SK-N-SH treated with all-trans-retinoic acid at 6 μM for 48 hours (cell line): ENCODE measurements at regions not wholly inside any gene's neighbourhood (a gene's known extent, or its start where the extent isn't known, plus 50 kb on each side); places are given as distances from the start of the nearest gene placed in this dataset.

Experiments
- ATAC-seq: fragments of 200-7000 bp; cut with Tn5 transposase; 3 replicates; pipeline ENCODE4 v1.9.1; 2020; ENCODE audit warnings: mild to moderate bottlenecking, moderate library complexity
- ARNTL ChIP-seq: fragments of 450-650 bp; formaldehyde crosslinking; IDR thresholded peaks from 2 replicates; pipeline ENCODE4 v1.5.0; 2020; ENCODE audit warnings: low read depth, mild to moderate bottlenecking, moderate library complexity, borderline replicate concordance
- BACH2 ChIP-seq: fragments of 250-450 bp; sonication (Bioruptor Pico); IDR thresholded peaks from 2 replicates; pipeline ENCODE4 v1.9.0; 2021; ENCODE audit warnings: mild to moderate bottlenecking, borderline replicate concordance
- CREB5 ChIP-seq: fragments of 250-450 bp; sonication (Bioruptor Pico); IDR thresholded peaks from 2 replicates; pipeline ENCODE4 v1.5.1; 2020; ENCODE audit warnings: low read depth, mild to moderate bottlenecking, moderate library complexity
- ESRRG ChIP-seq: fragments of 250-450 bp; sonication (Bioruptor Pico); IDR thresholded peaks from 2 replicates; pipeline ENCODE4 v1.6.1; 2021; ENCODE audit warnings: mild to moderate bottlenecking
- GLIS3 ChIP-seq: fragments of 250-450 bp; sonication (Bioruptor Pico); IDR thresholded peaks from 2 replicates; pipeline ENCODE4 v1.5.0; 2020; ENCODE audit warnings: mild to moderate bottlenecking, moderate library complexity
- ISL1 ChIP-seq: fragments of 250-450 bp; sonication (Bioruptor Pico); IDR thresholded peaks from 2 replicates; pipeline ENCODE4 v2.1.2; 2022; ENCODE audit warnings: mild to moderate bottlenecking, moderate library complexity
- OSR1 ChIP-seq: fragments of 250-450 bp; sonication (Bioruptor Pico); IDR thresholded peaks from 2 replicates; pipeline ENCODE4 v1.8.0; 2022; ENCODE audit warnings: moderate library complexity, mild to moderate bottlenecking, inconsistent platforms
- PATZ1 ChIP-seq: fragments of 250-450 bp; sonication (Bioruptor Pico); IDR thresholded peaks from 2 replicates; pipeline ENCODE4 v1.8.0; 2020; ENCODE audit warnings: mild to moderate bottlenecking, moderate library complexity, borderline replicate concordance
- POU6F1 ChIP-seq: fragments of 250-450 bp; sonication (Bioruptor Pico); IDR thresholded peaks from 2 replicates; pipeline ENCODE4 v1.8.0; 2021; ENCODE audit warnings: low read depth, mild to moderate bottlenecking, moderate library complexity, borderline replicate concordance
- PPARA ChIP-seq: fragments of 250-450 bp; sonication (Bioruptor Pico); IDR thresholded peaks from 2 replicates; pipeline ENCODE4 v1.5.0; 2020; ENCODE audit warnings: mild to moderate bottlenecking, borderline replicate concordance
- RARB ChIP-seq: fragments of 250-450 bp; sonication (Bioruptor Pico); IDR thresholded peaks from 2 replicates; pipeline ENCODE4 v1.8.0; 2021; ENCODE audit warnings: mild to moderate bottlenecking, moderate library complexity
- SNAI2 ChIP-seq: fragments of 250-450 bp; sonication (Bioruptor Pico); IDR thresholded peaks from 2 replicates; pipeline ENCODE4 v1.5.0; 2020; ENCODE audit warnings: mild to moderate bottlenecking, moderate library complexity
- TCF4 ChIP-seq: fragments of 250-450 bp; sonication (Bioruptor Pico); IDR thresholded peaks from 2 replicates; pipeline ENCODE4 v1.8.0; 2021; ENCODE audit warnings: mild to moderate bottlenecking, moderate library complexity, borderline replicate concordance
- TSHZ2 ChIP-seq: fragments of 250-450 bp; sonication (Bioruptor Pico); IDR thresholded peaks from 2 replicates; pipeline ENCODE4 v1.5.0; 2020; ENCODE audit warnings: mild to moderate bottlenecking, moderate library complexity
- ZC3H10 ChIP-seq: fragments of 250-450 bp; sonication (Bioruptor Pico); IDR thresholded peaks from 2 replicates; pipeline ENCODE4 v1.5.1; 2021; ENCODE audit warnings: mild to moderate bottlenecking, moderate library complexity
- ZFP3 ChIP-seq: fragments of 250-450 bp; sonication (Bioruptor Pico); IDR thresholded peaks from 2 replicates; pipeline ENCODE4 v1.5.0; 2020; ENCODE audit warnings: mild to moderate bottlenecking, moderate library complexity
- ZFP30 ChIP-seq: fragments of 450-650 bp; formaldehyde crosslinking; IDR thresholded peaks from 2 replicates; pipeline ENCODE4 v1.5.0; 2022; ENCODE audit warnings: mild to moderate bottlenecking, moderate library complexity
- ZNF565 ChIP-seq: fragments of 450-650 bp; formaldehyde crosslinking; conservative IDR thresholded peaks from 2 replicates; pipeline ENCODE4 v1.5.0; 2020; ENCODE audit warnings: low read depth, mild to moderate bottlenecking, moderate library complexity
- ZNF8 ChIP-seq: fragments of 450-650 bp; formaldehyde crosslinking; IDR thresholded peaks from 2 replicates; pipeline ENCODE4 v1.5.0; 2020; ENCODE audit warnings: mild to moderate bottlenecking, moderate library complexity
- TF ChIP-seq, protein P1 (sequence below): fragments of 250-450 bp; sonication (Bioruptor Pico); IDR thresholded peaks from 2 replicates; pipeline ENCODE4 v1.5.1; 2021; ENCODE audit warnings: mild to moderate bottlenecking, moderate library complexity

DNA sequence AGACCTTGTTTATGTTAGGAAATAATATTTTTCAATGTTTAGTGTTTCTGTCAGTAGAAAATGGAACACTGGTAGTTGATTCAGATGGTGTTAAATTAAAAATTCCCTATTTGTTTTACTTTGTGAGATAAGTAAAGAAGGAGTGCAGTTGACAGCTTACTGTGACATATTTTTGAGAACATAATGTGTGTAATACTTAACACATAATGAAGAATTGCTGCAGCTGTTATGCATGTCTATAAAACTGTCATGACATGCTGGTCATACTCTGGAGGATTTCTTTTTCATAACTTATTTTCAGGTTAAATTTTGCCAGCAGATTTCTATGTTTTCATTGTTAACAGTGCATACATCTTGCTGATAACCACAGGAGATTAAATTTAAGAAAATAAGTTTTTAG is 296.1 kb downstream of the CTH start:
- no peak for ATAC-seq
- TF ChIP-seq ESRRG (CRISPR knock-in tag) (no peak), TCF4 (no peak), ZFP30 (CRISPR knock-in tag) (no peak), CREB5 (CRISPR knock-in tag) (no peak)

DNA sequence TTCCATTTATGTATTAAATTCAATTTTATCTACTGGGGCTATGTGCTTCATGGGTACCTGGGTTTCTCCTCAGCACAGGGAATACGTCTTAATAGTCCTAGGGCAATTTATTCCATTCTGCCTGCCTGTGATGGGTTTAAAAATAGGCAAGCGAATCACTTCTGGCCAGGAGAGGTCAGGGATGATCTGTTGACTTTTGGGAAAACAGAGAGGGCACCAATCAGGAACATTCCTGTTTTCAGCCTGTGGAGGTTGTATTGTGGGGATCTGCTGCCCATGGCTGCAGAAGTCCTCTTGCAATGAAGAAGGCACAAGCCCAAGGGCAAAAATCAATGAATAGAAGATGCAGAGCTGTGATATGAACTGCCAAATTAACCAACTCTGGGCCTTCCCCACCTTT is 303.1 kb downstream of the CTH start:
- no peak for ATAC-seq
- TF ChIP-seq TSHZ2 (CRISPR knock-in tag) (no peak), SNAI2 (CRISPR knock-in tag) (no peak), RARB (CRISPR knock-in tag) (no peak), ARNTL (no peak), ZNF565 (CRISPR knock-in tag) (no peak), ZC3H10 (CRISPR knock-in tag) (no peak), PATZ1 (CRISPR knock-in tag) (no peak), BACH2 (CRISPR knock-in tag) (no peak), ZNF8 (CRISPR knock-in tag) (no peak), ISL1 (no peak), POU6F1 (no peak)
- TF ChIP-seq, protein P1, sequence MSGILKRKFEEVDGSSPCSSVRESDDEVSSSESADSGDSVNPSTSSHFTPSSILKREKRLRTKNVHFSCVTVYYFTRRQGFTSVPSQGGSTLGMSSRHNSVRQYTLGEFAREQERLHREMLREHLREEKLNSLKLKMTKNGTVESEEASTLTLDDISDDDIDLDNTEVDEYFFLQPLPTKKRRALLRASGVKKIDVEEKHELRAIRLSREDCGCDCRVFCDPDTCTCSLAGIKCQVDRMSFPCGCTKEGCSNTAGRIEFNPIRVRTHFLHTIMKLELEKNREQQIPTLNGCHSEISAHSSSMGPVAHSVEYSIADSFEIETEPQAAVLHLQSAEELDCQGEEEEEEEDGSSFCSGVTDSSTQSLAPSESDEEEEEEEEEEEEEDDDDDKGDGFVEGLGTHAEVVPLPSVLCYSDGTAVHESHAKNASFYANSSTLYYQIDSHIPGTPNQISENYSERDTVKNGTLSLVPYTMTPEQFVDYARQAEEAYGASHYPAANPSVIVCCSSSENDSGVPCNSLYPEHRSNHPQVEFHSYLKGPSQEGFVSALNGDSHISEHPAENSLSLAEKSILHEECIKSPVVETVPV (CRISPR knock-in tag) = no peak

- TF ChIP-seq ZFP3 (no peak), CREB5 (CRISPR knock-in tag) (no peak), TSHZ2 (CRISPR knock-in tag) (no peak), OSR1 (CRISPR knock-in tag) (no peak), PPARA (CRISPR knock-in tag) (no peak), POU6F1 (no peak), ESRRG (CRISPR knock-in tag) (no peak), GLIS3 (CRISPR knock-in tag) (no peak), RARB (CRISPR knock-in tag) (no peak)
- ATAC-seq = no peak
Measured at GRCh38 chr1:70717211-70717610, 306.1 kb downstream of the CTH start.
